Panc1 (cell line): ENCODE measurements at regions not wholly inside any gene's neighbourhood (a gene's known extent, or its start where the extent isn't known, plus 50 kb on each side); places are given as distances from the start of the nearest gene placed in this dataset.

Experiments used
- ATAC-seq: fragments of 200-7000 bp; cut with Tn5 transposase; 2 replicates; pipeline ENCODE4 v1.9.1; 2020; ENCODE audit warnings: mild to moderate bottlenecking, moderate library complexity
- BruUV-seq: library from RNA; stranded (reverse); fragments of 400-500 nt; replicated peaks from 2 replicates; lab custom pipeline; 2021; lab: Mats Ljungman, UMichigan
- CTCF ChIA-PET: fragments of 300-600 bp; sonication (Branson Sonifier 250); formaldehyde crosslinking; loops from one replicate; lab custom pipeline; 2022; ENCODE audit warnings: antibody characterized with exemption; lab: Charles Lee
- POLR2A ChIA-PET: fragments of 300-600 bp; sonication (Branson Sonifier 250); formaldehyde crosslinking; loops from one replicate; lab custom pipeline; 2022; ENCODE audit warnings: antibody characterized with exemption; lab: Charles Lee
- DNase-seq: peaks from one replicate; pipeline ENCODE4 v3.0.0-alpha.2; 2010; ENCODE audit warnings: low read depth, low spot score
- H3K27ac ChIP-seq: 2 replicates; pipeline ENCODE4 v1.5.1; 2011; ENCODE audit warnings: mild to moderate bottlenecking, low read length, inconsistent platforms
- H3K27me3 ChIP-seq: fragments of 200-500 bp; sonication (Bioruptor generic); 2 replicates; pipeline ENCODE4 v1.6.0; 2014; ENCODE audit warnings: low read length, inconsistent platforms; ENCODE audit not compliant: control insufficient read depth, insufficient read depth
- H3K36me3 ChIP-seq: fragments of 200-500 bp; sonication (Bioruptor generic); 2 replicates; pipeline ENCODE4 v1.5.1; 2014; ENCODE audit warnings: inconsistent platforms, mild to moderate bottlenecking, low read length, moderate library complexity; ENCODE audit not compliant: control insufficient read depth, insufficient read depth
- H3K4me1 ChIP-seq: 2 replicates; pipeline ENCODE4 v1.5.1; 2011; ENCODE audit warnings: inconsistent platforms, mild to moderate bottlenecking, low read length, moderate library complexity; ENCODE audit not compliant: control insufficient read depth, insufficient read depth
- H3K4me3 ChIP-seq, 2 experiments: 2 replicates each; pipeline ENCODE4 v1.5.1; 2011 to 2012; ENCODE audit warnings: low read depth in 2 of 2, low read length in 2 of 2, mild to moderate bottlenecking in 2 of 2, inconsistent platforms in 1 of 2, moderate library complexity in 1 of 2
- H3K9me3 ChIP-seq: fragments of 200-500 bp; sonication (Bioruptor generic); 2 replicates; pipeline ENCODE4 v1.5.1; 2014; ENCODE audit warnings: low read depth, mild to moderate bottlenecking, inconsistent platforms, low read length, moderate library complexity; ENCODE audit not compliant: control insufficient read depth, insufficient read depth
- POLR2AphosphoS5 ChIP-seq: IDR thresholded peaks from 2 replicates; pipeline ENCODE4 v1.6.1; 2012; ENCODE audit warnings: mild to moderate bottlenecking, low read depth, low read length, moderate library complexity
- SIN3A ChIP-seq: IDR thresholded peaks from 2 replicates; pipeline ENCODE4 v1.6.1; 2012; ENCODE audit warnings: low read depth, mild to moderate bottlenecking, low read length, moderate library complexity, borderline replicate concordance; ENCODE audit not compliant: insufficient read depth
- TCF7L2 ChIP-seq: IDR thresholded peaks from 2 replicates; pipeline ENCODE4 v1.6.1; 2011; ENCODE audit warnings: mild to moderate bottlenecking, low read depth, low read length, inconsistent platforms
- in situ Hi-C: cut with HindIII; loops from 2 replicates; pipeline ENCODE4 v1.10.0; 2016; ENCODE audit warnings: low sequenced_read_pairs, low pct_unique_long_range_greater_than_20kb
- intact Hi-C: fragments of 100-400 bp; cut with micrococcal nuclease; formaldehyde crosslinking; loops from one replicate; pipeline ENCODE4 v1.10.0; 2022; ENCODE audit not compliant: unreplicated experiment
- TF ChIP-seq, protein P1 (sequence below): fragments of 450-650 bp; IDR thresholded peaks from 2 replicates; pipeline ENCODE4 v1.5.1; 2017; ENCODE audit warnings: mild to moderate bottlenecking
- TF ChIP-seq, protein P2 (sequence below), 2 experiments: IDR thresholded peaks; 2 replicates each; pipeline ENCODE4 v1.6.1; 2011 to 2012; ENCODE audit warnings: low read depth in 2 of 2, control low read depth in 1 of 2, low read length in 1 of 2, mild to moderate bottlenecking in 1 of 2, moderate library complexity in 1 of 2; ENCODE audit not compliant: insufficient read depth in 1 of 2

DNA sequence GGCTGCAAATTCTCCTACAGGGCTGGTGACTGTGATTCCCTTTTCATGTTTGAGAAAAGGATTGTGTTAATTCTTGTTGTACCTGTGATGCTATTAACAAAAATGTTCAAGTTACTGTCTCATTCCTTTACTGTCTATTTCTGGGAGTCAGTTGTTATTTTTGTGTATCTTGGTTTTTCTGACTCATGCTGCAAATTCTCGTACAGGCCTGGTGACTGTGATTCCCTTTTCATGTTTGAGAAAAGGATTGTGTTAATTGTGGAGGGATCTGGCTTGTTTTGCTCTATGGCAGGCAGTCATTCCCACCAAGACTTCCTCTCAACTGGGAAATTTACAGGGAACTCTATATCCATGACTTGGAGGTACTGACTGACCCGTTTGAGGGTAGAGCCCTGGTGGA is 693.4 kb upstream of the INTU start:
- BruUV-seq = no TSS peak
- Histone ChIP-seq H3K4me3 (no peak overlapping the region), H3K36me3 (no peaks in the 10 kb centered on the region), H3K27ac (no peak overlapping the region), H3K9me3 (no peaks in the 10 kb centered on the region), H3K27me3 (no peaks in the 10 kb centered on the region), H3K4me1 (no peaks in the 10 kb centered on the region)
- no peak for DNase-seq
- intact Hi-C loops (no loop called here), in situ Hi-C loops (no loop called here)
- ChIA-PET CTCF (no interaction called here), POLR2A (no interaction called here)
- no peak for ATAC-seq
- TF ChIP-seq, protein P1, sequence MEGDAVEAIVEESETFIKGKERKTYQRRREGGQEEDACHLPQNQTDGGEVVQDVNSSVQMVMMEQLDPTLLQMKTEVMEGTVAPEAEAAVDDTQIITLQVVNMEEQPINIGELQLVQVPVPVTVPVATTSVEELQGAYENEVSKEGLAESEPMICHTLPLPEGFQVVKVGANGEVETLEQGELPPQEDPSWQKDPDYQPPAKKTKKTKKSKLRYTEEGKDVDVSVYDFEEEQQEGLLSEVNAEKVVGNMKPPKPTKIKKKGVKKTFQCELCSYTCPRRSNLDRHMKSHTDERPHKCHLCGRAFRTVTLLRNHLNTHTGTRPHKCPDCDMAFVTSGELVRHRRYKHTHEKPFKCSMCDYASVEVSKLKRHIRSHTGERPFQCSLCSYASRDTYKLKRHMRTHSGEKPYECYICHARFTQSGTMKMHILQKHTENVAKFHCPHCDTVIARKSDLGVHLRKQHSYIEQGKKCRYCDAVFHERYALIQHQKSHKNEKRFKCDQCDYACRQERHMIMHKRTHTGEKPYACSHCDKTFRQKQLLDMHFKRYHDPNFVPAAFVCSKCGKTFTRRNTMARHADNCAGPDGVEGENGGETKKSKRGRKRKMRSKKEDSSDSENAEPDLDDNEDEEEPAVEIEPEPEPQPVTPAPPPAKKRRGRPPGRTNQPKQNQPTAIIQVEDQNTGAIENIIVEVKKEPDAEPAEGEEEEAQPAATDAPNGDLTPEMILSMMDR = no peak
- no peak for TF ChIP-seq SIN3A
- no peak for TF ChIP-seq POLR2AphosphoS5
- TF ChIP-seq, protein P2, sequence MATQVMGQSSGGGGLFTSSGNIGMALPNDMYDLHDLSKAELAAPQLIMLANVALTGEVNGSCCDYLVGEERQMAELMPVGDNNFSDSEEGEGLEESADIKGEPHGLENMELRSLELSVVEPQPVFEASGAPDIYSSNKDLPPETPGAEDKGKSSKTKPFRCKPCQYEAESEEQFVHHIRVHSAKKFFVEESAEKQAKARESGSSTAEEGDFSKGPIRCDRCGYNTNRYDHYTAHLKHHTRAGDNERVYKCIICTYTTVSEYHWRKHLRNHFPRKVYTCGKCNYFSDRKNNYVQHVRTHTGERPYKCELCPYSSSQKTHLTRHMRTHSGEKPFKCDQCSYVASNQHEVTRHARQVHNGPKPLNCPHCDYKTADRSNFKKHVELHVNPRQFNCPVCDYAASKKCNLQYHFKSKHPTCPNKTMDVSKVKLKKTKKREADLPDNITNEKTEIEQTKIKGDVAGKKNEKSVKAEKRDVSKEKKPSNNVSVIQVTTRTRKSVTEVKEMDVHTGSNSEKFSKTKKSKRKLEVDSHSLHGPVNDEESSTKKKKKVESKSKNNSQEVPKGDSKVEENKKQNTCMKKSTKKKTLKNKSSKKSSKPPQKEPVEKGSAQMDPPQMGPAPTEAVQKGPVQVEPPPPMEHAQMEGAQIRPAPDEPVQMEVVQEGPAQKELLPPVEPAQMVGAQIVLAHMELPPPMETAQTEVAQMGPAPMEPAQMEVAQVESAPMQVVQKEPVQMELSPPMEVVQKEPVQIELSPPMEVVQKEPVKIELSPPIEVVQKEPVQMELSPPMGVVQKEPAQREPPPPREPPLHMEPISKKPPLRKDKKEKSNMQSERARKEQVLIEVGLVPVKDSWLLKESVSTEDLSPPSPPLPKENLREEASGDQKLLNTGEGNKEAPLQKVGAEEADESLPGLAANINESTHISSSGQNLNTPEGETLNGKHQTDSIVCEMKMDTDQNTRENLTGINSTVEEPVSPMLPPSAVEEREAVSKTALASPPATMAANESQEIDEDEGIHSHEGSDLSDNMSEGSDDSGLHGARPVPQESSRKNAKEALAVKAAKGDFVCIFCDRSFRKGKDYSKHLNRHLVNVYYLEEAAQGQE (IDR thresholded peaks at IDR 0.05; ENCODE audit: insufficient read depth in 1 of 2, low read depth in 2 of 2, low read length in 1 of 2) = no peak
- no peak for TF ChIP-seq TCF7L2

DNA sequence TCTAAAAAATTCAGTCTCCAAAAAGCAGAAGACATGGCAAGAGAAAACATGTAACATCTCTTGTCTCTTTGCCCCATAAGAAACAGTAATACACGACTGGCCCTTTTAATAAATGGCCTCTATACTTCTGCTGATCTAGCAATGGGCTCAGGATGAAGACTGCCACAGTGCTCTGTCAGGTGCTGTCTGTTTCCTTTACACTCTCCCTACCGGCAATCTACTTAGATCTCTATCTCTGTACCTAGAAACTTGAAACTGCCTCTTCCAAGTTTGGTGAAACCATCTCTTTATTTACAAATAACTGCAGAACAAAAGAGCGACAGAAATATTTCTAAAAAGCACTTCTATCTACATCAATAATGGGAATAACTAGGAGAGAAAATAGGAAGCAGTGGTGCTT is 685.2 kb upstream of the INTU start:
- in situ Hi-C loops = no loop called here
- BruUV-seq = no TSS peak
- no peak for ATAC-seq
- H3K4me1 ChIP-seq = no peaks in the 10 kb centered on the region
- ChIA-PET POLR2A (no interaction called here), CTCF (no interaction called here)
- TF ChIP-seq POLR2AphosphoS5 (no peak), TCF7L2 (no peak), SIN3A (no peak)
- TF ChIP-seq, protein P1 = no peak
- TF ChIP-seq, protein P2 (IDR thresholded peaks at IDR 0.05; ENCODE audit: insufficient read depth in 1 of 2, low read depth in 2 of 2, low read length in 1 of 2) = no peak
- DNase-seq = no peak
- H3K36me3 ChIP-seq = no peaks in the 10 kb centered on the region
- no peak overlapping the region for H3K27ac ChIP-seq
- intact Hi-C loops = no loop called here
- no peaks in the 10 kb centered on the region for H3K9me3 ChIP-seq
- H3K4me3 ChIP-seq = no peak overlapping the region
- H3K27me3 ChIP-seq = no peaks in the 10 kb centered on the region
